SW 1271 (cell line): ENCODE measurements at regions not wholly inside any gene's neighbourhood (a gene's known extent, or its start where the extent isn't known, plus 50 kb on each side); places are given as distances from the start of the nearest gene placed in this dataset.
"Not testable (repeated sequence)": the region's sequence is repeated elsewhere in the genome, so short reads cannot be mapped to it uniquely, and the experiment has no call there.

Source experiments
- DNase-seq, 2 experiments: peaks; one replicate each; lab custom pipeline; 2025; lab: John Stamatoyannopoulos, UW

DNA sequence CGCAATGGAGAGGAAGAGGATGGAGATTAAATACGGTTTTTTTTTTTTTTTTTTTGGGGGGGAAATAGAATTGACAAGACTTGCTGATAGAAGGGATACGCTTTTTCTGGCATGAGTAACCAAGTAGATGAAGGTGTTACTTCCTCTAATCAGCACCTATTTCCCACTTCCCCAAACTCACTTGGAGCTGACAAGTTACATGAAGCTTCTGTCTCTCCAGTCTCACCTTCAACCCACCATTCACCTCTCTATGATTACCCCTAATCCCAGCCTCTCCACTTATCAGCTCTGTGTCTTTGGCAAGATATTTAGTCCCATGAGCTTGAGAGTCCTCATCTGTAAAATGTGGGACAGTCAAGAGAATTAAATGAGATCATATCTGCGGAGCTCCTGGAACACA, 185.9 kb upstream of the HS3ST3A1 start:
- no peak for DNase-seq

DNA sequence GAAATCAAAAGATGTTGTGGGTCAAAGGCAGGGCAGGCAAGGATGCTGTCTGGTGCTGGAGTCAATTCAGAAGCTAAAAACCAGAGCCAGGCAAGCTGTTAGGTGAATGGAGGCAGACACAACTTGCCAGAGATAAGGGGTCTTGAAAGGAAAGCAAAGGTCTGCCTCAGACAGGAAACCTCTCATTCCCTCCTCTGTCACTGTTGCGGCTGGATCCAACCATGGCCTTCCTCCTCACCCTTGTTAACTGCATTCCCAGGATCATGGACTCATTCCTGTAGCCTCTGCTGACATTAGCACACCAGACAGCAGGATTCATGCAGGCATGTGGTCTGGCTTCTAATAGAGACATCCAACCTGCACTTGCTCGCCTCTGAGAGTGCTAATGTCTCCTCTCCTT, 186.7 kb upstream of the HS3ST3A1 start:
- DNase-seq: no peak

- no peak for DNase-seq
Measured at GRCh38 chr17:13792314-13792713, 190.6 kb upstream of the HS3ST3A1 start.

- DNase-seq: no peak
Measured at GRCh38 chr17:13793951-13794350, 192.2 kb upstream of the HS3ST3A1 start.

GRCh38 chr17:13797863-13798262, 196.1 kb upstream of the HS3ST3A1 start:
- no peak for DNase-seq

DNA sequence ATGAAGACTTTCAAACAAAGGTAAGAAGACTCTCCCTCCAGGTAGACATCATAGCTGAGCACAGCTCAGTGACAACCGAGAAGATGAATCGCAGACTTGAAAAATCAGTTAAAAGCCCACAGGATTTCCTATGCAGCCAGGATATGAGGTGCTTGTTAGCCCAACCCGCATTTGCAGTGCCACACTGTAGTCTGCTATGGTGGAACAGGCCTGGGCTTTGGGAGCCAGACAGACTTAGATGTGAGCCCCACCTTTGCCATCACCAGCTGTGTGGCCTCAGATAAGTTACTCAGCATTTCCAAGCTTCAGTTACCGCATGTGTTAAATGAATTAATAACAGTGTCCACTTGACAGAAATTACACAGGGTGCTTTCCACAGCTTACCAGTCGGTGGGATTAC, 204.4 kb upstream of the HS3ST3A1 start:
- no peak for DNase-seq

- no peak for DNase-seq
Measured at GRCh38 chr17:13807103-13807502, 205.4 kb upstream of the HS3ST3A1 start.

DNA sequence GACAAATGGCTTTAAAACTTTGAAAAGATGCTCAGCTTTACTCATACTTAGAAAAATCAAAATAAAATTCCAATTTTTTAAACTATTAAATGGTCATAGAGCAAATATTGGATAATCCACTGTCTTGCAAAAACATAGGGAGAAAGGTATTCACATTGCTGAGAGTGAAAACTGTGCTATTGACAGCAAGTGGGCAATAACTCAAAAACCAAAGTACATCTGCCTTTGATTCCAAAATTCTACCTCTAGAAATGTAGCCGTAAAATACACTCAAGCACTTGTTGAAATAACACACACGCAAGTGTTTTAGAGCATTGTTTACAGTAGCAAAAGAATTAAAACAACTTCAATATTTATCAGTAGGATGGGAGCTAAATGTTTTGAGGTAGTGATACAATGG, 210.6 kb upstream of the HS3ST3A1 start:
- DNase-seq: no peak

- DNase-seq: no peak
Measured at GRCh38 chr17:13813347-13814240, 211.9 kb upstream of the HS3ST3A1 start.

- DNase-seq: no peak
Measured at GRCh38 chr17:13822700-13823099, 221.0 kb upstream of the HS3ST3A1 start.

DNA sequence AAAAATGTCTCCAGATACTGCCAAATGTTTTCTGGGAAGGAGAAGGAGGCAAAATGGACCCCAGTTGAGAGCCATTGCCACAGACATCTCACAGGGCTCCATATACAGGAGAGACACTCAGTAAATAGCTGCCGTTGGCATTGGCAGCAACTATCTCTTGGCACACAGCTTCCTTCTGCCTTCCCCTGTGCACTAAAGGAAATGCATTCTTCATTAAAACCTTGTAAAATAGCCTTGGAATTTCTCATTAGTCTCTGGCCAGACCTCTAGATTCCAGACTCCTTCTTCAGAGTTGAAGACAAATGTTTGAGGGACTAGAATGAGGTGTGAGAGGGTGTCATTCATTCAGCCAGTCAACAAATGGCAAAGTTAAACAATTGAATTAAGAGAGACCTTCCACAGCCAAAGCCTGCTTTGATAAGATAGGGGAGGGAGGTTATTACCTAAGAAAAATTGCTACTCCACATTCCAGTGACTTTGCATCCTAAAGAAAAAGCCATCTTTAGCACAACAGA, 223.9 kb upstream of the HS3ST3A1 start:
- no peak for DNase-seq

DNA sequence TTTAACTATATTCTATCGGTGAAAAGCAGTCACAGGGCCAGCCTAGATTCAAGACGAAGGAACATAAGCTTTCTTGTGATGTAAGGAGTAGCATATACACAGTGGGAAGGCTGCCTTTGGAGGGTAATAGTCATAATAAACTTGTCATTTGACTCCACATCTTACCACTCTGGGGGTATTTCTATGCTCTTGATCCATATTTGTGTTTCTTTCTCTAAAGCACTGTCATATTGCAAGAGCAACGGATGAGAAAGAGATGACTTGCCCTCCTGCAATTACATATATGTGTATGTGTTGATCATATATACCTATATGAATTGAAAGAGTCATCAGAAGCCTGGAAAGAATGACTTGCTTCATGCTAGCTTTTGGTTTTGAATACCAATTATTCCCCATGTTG, 225.4 kb upstream of the HS3ST3A1 start:
- DNase-seq: no peak

- DNase-seq: no peak
Measured at GRCh38 chr17:13833921-13834320, 232.2 kb upstream of the HS3ST3A1 start.

DNA sequence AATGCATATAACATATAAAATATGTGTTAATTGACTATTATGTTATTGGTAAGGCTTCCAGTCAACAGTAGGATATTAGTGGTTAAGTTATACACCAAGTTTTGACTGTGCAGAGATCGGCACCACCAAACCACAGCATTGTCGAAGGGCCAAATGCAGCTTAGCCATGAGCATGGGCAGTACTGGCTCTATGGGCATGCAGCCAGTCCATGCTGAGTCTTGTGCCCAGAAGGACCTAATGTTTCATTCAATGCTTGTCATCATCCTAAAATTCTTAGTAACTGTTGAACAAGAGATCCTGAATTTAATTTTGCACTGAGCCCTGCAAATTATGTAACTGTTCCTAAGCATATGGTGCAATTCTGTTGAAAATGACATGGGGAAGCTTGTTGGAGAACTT, 233.4 kb upstream of the HS3ST3A1 start:
- DNase-seq: no peak

- no peak for DNase-seq
Measured at GRCh38 chr17:13837417-13837816, 231.9 kb upstream of the COX10 start.

GRCh38 chr17:13840254-13840653, 229.1 kb upstream of the COX10 start:
- no peak for DNase-seq

- DNase-seq: no peak
Measured at GRCh38 chr17:13843862-13844635, 225.3 kb upstream of the COX10 start.

DNA sequence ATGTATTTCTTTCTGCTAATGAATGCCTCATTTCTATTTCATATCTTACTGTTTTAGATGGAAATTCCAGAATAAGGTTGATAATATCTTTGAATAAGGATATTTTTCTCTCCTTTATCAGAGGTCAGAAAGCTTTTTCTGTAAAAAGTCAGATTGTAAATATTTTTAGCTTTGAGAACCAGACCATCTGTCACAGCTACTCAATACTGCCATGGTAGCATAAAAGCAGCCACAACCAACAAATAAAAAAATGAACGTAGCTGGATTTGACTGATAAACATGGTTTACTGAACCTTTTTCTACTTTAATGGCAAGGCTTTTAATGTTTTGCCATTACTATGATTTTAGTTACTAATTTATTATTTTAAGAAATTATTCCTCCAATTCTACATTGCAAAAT, 217.4 kb upstream of the COX10 start:
- DNase-seq: no peak

- DNase-seq: not testable (repeated sequence)
Measured at GRCh38 chr17:13855730-13856129, 213.6 kb upstream of the COX10 start.

GRCh38 chr17:13862346-13862745, 207.0 kb upstream of the COX10 start:
- no peak for DNase-seq

GRCh38 chr17:13863436-13863835, 205.9 kb upstream of the COX10 start:
- DNase-seq: no peak

GRCh38 chr17:13864521-13864920, 204.8 kb upstream of the COX10 start:
- no peak for DNase-seq

DNA sequence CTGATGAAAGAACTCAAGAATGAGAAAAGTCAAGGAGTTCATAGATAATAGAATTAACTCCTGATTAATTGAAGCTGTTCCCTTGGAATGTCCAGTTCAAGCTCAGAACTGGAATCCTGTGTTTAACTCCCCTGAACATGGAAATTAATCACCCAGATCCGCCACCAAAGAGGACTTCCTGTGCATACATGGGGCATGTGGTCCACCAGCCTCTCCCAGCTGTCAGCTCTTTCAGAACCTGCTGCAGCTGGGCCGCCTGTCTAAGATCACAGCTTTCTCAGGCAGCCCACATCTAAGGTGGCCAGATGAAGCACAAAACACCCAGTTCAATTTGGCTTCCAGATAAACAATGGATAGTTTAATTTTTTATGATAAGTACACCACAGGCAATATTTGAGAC, 203.7 kb upstream of the COX10 start:
- DNase-seq: no peak
